NCI-H460 (cell line): ENCODE measurements at regions not wholly inside any gene's neighbourhood (a gene's known extent, or its start where the extent isn't known, plus 50 kb on each side); places are given as distances from the start of the nearest gene placed in this dataset.
A peak's percentile ranks its signal among the peaks of the same experiment; 100 is the strongest.

Experiments
- DNase-seq: peaks from one replicate; pipeline ENCODE4 v3.0.0-alpha.2; 2016; ENCODE audit warnings: low read depth; ENCODE audit errors: extremely low read depth

DNA sequence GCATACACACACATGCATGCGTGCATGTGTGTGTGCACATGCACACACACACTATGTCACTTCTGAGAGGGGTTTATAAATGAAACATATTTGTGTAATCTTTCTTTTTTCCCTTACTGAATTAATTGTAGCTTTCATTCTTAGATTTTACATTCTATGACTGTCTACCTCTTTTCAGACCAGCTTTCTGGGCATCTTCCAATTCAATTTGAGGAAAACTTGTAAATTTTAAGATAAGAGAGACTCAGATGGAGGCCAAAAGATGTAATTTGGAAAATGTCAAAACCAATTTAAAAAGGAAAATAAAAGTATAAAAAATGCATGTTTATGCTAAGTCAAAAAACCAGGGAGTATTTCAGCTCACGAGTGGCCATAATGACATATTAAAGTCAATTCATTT lies 594.5 kb downstream of the OLFM4 start:
- DNase-seq = no peak

GRCh38 chr13:53631511-53631910 lies 602.9 kb downstream of the OLFM4 start:
- DNase-seq = no peak

GRCh38 chr13:53638040-53638439 lies 609.4 kb downstream of the OLFM4 start:
- DNase-seq = no peak

DNA sequence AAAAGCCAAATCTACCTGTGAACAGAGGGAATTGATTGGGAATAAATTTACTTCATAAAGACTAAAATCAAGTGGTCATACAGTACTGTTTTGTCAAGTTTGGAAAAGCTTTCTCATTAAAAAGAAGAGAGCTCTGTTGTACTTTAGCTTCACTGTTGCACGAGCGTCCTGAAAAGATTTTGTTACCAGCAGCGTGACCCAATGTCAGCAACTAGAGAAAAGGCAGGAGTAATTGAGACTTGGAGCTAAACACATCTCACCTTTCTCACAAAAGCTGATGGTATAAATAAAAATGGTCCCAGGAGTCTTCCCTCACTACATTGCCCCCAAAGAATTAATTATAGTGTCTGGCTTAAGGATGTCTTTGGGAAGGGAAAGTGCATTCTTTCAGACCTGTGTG lies 613.7 kb downstream of the OLFM4 start:
- DNase-seq = no peak

DNA sequence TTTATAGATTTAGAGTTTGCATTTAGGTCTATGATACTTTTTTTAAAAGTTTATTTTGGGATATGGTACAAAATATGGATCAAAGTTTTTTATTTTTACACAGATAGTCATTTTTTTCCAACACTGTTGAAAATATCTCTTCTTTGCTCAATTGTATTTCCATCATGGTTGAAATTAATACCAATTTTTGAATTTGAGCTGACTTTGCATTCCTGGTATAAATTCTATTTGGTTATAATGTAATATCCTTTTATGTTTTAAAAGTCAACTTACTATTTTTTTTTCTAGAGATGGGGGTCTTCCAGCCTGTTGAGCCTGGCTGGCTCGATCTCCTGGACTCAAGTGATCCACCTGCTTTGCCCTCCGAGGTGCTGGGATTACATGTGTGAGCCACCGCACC lies 620.1 kb downstream of the OLFM4 start:
- no peak for DNase-seq

GRCh38 chr13:53672005-53672404 lies 643.4 kb downstream of the OLFM4 start:
- DNase-seq = no peak

GRCh38 chr13:53683146-53683545 lies 654.5 kb downstream of the OLFM4 start:
- no peak for DNase-seq

GRCh38 chr13:53683608-53684007 lies 655.0 kb downstream of the OLFM4 start:
- DNase-seq = no peak

- no peak for DNase-seq
These were observed 662.8 kb downstream of the OLFM4 start for GRCh38 chr13:53691417-53691816.

DNA sequence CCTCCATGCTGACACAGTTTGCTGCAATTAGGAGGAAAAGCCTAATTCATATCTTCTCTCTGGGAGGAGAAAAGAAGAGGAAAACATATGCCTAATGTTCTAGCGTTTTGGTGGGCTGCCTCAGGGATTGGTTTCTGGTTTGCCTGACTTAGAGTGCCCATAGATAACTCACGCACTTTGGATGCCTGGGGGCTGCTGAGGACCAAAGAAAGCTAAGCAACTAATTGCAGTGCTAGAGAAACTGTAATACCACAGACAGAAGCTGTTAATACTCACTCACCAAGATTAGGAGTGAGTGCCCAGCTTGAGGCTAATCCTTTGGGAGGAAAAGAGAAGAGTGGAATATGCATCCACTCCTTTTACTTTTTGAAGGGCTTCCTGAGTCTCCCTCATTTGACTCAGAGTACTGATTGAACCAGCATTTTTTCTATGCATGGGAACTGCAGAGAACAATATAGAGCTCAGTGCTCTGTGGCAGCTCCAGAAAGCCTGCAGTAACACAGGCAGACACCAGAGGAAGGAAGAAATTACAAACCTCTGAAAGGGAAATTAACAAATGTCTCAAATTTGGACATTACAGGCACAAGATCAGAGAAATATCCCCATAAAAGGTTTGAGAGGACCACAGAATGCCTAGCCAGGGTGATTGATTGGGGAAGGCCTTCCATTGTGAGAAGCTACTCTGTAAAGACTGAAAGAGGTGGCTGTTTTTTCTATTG lies 666.4 kb downstream of the OLFM4 start:
- no peak for DNase-seq

GRCh38 chr13:53703371-53704080 lies 674.9 kb downstream of the OLFM4 start:
- no peak for DNase-seq

DNA sequence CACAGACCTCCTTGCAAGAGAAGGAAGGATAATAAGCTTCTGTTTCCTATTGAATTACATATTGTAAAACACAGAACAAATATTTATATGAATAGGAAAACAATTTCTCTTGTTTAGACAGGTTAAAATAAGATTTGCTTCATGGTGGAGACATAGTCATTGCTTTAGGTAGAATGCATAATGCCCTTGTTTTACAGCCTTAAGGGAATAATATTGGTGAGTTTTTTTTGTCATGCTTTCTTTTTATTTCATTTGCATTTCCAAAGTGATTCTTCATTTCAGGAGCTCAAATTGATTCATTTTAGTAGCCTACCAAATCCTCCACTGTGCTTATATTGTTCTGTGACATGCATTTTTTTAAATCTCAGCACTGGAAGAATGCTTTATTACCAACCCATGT lies 690.7 kb downstream of the OLFM4 start:
- DNase-seq = no peak

DNA sequence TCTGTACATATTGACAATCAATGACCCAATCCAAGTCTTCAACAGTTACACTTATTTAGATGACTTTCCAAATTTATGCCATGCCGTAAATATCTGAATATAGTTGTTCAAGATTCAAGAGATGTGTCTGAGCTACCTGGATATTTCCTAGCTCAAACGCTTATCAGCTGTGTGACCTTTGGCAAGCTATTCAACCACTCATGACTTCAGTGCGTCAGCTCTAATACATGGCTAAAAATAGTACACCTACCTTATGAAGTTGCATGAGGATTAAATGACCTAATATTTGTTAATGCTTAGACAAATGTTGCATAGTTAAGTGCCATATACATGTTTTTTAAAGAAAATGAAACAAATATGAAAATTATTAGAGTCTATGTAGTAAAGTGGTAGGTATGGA lies 704.1 kb downstream of the OLFM4 start:
- DNase-seq = no peak

GRCh38 chr13:53743906-53744305 lies 715.3 kb downstream of the OLFM4 start:
- no peak for DNase-seq

GRCh38 chr13:53747825-53748224 lies 719.2 kb downstream of the OLFM4 start:
- DNase-seq = no peak

DNA sequence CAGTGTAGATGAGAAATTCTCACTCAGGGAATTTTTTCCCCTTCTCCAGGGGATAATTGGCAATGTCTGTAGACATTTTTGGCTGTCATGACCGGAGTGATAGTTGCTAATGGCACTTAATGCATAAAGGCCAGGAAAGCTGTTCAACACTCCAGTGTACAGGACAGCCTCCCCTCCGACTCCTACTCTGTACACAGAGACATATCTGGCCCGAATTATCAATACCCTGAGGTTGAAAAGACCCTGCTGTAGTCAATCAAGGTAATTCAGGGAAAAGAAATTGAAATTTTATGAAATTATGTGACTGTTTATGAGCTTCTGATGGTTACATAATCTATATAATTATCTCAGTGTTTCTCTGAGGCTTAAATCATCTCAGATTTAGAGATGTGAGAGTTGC lies 720.7 kb downstream of the OLFM4 start:
- no peak for DNase-seq

GRCh38 chr13:53759016-53759415 lies 730.4 kb downstream of the OLFM4 start:
- no peak for DNase-seq

DNA sequence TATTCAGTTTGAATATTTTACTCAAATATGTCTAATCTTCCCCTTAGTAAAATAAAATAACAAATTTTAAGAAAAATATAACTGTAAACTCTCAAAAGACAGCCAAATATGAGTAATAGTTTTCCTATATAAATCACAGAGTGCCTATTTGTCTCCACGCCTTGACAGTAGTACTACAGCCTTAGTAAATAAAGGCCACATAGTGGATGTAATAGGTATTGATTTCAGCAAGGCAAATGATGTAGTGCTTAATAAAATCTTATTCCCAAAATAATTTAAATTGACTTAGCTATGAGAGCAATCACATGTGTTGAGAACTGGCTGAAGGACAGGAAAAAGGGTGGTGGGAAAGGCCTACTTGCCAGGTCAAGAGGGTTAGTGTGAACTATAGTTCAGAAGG lies 747.2 kb downstream of the OLFM4 start:
- no peak for DNase-seq

GRCh38 chr13:53778937-53779336 lies 750.3 kb downstream of the OLFM4 start:
- no peak for DNase-seq

DNA sequence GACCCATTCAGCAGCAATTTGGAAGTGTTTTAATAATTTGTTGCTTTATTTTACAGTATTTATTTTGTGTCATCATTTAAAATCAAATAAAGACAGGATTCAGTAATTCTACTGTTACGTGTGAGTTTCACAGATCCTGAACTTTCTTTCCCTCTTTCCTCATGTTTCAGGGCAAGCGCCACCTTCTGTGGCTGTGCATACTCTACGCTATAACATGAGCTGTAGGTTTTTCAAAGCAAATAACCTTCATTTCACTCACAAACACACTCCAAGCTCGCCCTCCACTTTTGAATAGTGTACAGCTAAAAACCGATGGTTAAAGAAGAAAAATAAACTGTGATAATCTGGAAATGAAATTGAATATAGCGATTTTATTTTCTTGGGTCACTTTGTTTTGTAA lies 753.3 kb downstream of the OLFM4 start:
- DNase-seq = no peak

DNA sequence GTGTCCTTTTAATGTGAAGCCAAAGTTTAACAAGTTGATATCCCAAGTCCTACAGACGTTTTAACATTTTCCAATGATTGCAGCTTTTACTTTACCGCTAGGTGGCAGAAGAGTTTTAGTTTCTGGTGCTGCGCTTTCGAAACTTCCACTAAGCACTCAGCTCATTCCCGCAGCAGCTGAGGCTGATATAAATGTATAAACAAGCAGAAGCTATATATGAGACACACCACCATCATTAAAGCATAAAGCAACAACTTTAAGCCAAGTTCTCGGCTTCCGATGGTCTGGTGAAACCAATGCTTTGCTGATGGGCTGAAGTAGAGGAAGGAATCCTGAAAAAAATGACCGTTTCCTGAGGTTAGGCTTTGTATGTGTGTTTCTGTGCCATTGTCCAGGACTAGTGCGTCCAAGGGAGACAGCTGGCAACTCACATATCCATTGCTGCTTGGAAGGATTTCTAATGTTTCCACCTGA lies 753.9 kb downstream of the OLFM4 start:
- DNase-seq = peak; percentile 54

DNA sequence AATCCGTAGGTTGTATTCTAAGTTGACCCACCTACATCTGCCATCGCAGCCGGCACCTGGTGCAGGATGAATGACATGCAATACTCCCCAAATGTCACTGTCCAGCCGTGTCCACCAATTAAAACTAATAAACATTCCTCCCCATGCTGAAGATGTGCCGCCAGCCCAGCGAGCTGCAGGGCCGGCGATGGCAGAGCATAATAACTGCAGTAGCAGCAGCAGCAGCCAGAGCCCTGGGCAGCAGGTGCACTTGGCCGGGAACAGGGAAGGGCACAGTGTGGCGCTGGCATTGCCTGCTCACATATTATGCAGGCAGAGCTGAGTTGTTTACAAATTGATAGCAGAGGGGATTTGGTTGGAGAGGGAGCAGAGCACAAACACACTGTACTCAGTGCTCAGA lies 754.9 kb downstream of the OLFM4 start:
- DNase-seq = no peak
